Mucosa of descending colon (tissue), 3 donors: ENCODE measurements at regions not wholly inside any gene's neighbourhood (a gene's known extent, or its start where the extent isn't known, plus 50 kb on each side); places are given as distances from the start of the nearest gene placed in this dataset.

Source experiments
- ATAC-seq: fragments of 200-7000 bp; cut with Tn5 transposase; one replicate; pipeline ENCODE4 v1.9.1; 2020; ENCODE audit warnings: mild to moderate bottlenecking, moderate library complexity
- DNase-seq, 3 donors: peaks; one replicate each; pipeline ENCODE4 v3.0.0-alpha.2; 2020
- H3K36me3 ChIP-seq: fragments of 200-600 bp; one replicate; pipeline ENCODE4 v1.8.0; 2021; ENCODE audit warnings: low read depth, mild to moderate bottlenecking
- H3K4me1 ChIP-seq: fragments of 200-600 bp; one replicate; pipeline ENCODE4 v1.8.0; 2021; ENCODE audit warnings: low read depth, mild to moderate bottlenecking
- H3K4me3 ChIP-seq: fragments of 200-600 bp; one replicate; pipeline ENCODE4 v1.8.0; 2021; ENCODE audit warnings: mild to moderate bottlenecking
- H3K9me3 ChIP-seq: fragments of 200-600 bp; one replicate; pipeline ENCODE4 v1.8.0; 2021; ENCODE audit warnings: mild to moderate bottlenecking
- intact Hi-C, 2 donors: fragments of 100-400 bp; cut with DNase I in 1 of 2; cut with micrococcal nuclease in 1 of 2; formaldehyde crosslinking; loops; one replicate each; pipeline versions ENCODE4 v1.11.0 to v1.11.1; 2022; cut with DNase I, micrococcal nuclease
- TF ChIP-seq, protein P1 (sequence below): fragments of 200-600 bp; IDR thresholded peaks from one replicate; pipeline ENCODE4 v1.8.0; 2022; ENCODE audit warnings: antibody characterized with exemption, mild to moderate bottlenecking
- donor health status: DM: no; HTN: no; CAD: no; lungs with moderate emphysema.
- donor health status: DM: no; HTN: no; CAD: no.
- donor health status: DM: no; HTN: yes; CAD: no.

DNA sequence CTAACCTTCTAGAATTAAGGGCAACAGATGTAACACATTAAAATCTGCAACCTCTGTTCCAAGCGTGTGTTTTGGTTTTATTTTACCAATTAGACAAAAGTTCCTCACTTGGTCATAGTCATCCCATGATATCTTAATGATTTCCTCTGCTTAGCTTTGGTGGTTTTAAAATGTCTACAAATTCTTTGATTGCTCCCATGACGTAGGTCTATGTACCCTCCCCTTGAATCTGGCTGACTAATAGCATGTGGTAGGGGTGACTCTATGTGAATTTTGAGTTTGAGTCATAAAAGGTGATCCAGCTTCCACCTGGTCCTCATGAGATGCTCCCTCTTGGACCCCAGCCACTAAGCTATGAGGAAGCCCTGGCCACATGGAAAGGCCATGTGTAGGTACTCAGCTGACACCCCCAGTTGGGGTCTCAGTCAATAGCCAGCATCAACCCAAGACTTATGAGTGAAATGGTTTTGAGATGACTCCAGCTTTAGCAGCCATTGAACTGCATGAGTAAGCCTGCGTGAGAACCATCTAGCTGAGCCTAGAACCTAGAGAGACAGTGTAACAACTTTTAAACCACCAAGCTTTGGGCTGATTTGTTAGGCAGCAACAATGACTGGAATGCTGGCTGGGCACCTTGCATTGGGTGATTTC lies 247.1 kb downstream of the MSRB3 start:
- ATAC-seq, result no peak
- no peaks in the 10 kb centered on the region for H3K4me1 ChIP-seq
- TF ChIP-seq, protein P1, sequence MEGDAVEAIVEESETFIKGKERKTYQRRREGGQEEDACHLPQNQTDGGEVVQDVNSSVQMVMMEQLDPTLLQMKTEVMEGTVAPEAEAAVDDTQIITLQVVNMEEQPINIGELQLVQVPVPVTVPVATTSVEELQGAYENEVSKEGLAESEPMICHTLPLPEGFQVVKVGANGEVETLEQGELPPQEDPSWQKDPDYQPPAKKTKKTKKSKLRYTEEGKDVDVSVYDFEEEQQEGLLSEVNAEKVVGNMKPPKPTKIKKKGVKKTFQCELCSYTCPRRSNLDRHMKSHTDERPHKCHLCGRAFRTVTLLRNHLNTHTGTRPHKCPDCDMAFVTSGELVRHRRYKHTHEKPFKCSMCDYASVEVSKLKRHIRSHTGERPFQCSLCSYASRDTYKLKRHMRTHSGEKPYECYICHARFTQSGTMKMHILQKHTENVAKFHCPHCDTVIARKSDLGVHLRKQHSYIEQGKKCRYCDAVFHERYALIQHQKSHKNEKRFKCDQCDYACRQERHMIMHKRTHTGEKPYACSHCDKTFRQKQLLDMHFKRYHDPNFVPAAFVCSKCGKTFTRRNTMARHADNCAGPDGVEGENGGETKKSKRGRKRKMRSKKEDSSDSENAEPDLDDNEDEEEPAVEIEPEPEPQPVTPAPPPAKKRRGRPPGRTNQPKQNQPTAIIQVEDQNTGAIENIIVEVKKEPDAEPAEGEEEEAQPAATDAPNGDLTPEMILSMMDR, result no peak
- no peak overlapping the region for H3K4me3 ChIP-seq
- intact Hi-C loops, result no loop called here
- no peaks in the 10 kb centered on the region for H3K36me3 ChIP-seq
- no peak for DNase-seq
- H3K9me3 ChIP-seq, result no peaks in the 10 kb centered on the region

DNA sequence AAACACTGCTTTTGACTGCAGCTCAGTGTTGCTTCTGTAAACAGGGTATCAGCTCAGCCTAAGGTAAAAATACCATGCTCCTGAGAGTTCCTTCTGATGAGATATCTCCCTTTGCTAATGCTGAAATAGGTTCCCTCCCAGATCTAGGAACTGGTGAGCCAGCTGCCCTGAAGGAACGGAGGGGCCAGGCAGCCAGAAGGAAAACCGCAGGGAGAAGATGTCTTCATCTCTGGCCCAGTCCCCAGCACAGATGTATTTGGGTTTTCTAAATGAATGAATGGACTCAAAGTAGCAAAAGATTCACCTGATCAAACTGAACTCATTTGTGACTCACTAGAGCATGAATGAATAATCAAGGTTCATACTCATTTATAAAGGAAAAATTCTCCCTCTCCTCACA lies 247.8 kb downstream of the MSRB3 start:
- Histone ChIP-seq H3K4me1 (no peaks in the 10 kb centered on the region), H3K4me3 (no peak overlapping the region), H3K9me3 (no peaks in the 10 kb centered on the region), H3K36me3 (no peaks in the 10 kb centered on the region)
- ATAC-seq, result no peak
- no peak for DNase-seq
- TF ChIP-seq, protein P1, result no peak
- intact Hi-C loops, result no loop called here

DNA sequence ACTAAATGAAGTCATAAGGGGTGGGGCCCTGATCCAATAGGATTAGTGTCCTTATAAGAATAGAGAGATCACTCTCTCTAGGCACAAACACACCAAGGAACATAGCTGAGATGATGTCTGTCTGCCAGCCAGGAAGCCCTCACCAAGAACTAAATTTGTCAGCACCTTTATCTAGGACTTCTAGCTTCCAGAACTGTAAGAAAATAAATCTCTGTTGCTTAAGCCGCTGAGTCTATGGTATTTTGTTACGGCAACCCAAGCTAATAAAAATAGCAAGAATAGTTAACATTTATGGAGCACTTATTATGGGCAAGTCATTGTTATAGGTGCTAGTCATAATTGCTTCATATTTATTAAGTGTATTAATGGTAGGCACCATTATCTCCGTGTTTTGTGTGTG lies 249.6 kb downstream of the MSRB3 start:
- no peak for ATAC-seq
- intact Hi-C loops, result no loop called here
- no peak overlapping the region for H3K4me3 ChIP-seq

DNA sequence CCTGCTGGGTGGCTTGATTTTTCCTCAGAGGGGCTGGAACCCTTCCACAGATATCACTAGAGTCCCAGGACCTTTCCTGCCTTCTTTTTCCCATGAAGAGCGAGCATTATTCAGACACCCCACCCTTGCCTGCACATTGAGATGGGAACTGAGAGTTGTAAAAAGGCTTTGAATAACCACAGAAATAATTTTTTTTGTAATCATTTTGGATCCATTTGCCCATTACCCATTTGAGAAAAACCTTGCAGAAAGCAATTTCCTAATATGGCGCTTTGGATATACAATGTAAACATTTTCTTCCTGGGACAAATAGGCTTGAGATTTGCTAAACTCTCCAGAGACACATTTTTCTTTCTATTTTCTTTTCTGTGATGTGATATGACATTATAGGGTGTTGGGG lies 250.6 kb downstream of the MSRB3 start:
- no peak for DNase-seq
- H3K36me3 ChIP-seq, result no peaks in the 10 kb centered on the region
- H3K4me1 ChIP-seq, result no peaks in the 10 kb centered on the region
- TF ChIP-seq, protein P1, result no peak
- H3K9me3 ChIP-seq, result no peaks in the 10 kb centered on the region
- no peak overlapping the region for H3K4me3 ChIP-seq
- intact Hi-C loops, result no loop called here
- no peak for ATAC-seq

More for the DNA sequence above, 249.6 kb downstream of the MSRB3 start:
- Histone ChIP-seq H3K4me1 (no peaks in the 10 kb centered on the region), H3K36me3 (no peaks in the 10 kb centered on the region), H3K9me3 (no peaks in the 10 kb centered on the region)
- no peak for DNase-seq
- TF ChIP-seq, protein P1, result no peak

DNA sequence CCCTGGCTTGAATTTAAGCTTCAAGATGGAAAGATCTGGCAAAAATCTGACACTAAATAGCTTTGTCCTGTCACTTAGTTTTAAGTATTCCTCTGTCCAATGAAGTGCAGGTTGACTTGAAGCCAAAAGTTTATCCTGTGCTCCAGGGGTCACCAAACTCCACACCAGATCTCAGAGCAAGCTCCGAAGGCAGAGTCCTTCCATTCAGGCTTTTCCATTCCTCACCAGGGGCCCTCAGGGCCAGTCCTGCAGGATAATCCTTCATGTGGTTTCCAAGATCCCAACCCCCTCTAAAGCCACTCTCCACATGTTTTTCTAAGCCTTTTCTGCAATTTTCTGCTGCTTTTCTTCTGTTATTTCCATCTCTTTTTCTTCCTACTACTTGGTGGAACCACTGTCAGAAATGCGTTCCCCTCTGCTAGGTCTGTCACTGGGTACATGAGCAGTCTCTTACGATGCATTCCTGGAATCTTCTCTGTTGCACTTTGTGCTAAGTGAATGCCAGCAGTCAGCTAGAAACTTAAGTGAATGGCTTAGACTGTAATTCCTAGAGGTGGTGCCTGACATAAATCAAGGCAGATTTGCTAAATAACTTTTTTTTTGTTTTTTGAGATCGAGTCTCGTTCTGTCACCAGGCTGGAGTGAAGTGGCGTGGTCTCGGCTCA lies 251.4 kb downstream of the MSRB3 start:
- H3K4me1 ChIP-seq, result no peaks in the 10 kb centered on the region
- DNase-seq (no peak), ATAC-seq (no peak)
- H3K36me3 ChIP-seq, result no peaks in the 10 kb centered on the region
- intact Hi-C loops, result no loop called here
- TF ChIP-seq, protein P1, result no peak
- H3K4me3 ChIP-seq, result no peak overlapping the region
- H3K9me3 ChIP-seq, result no peaks in the 10 kb centered on the region
